ENCODE measurements at regions not wholly inside any gene's neighbourhood (a gene's known extent, or its start where the extent isn't known, plus 50 kb on each side); places are given as distances from the start of the nearest gene placed in this dataset.

DNA sequence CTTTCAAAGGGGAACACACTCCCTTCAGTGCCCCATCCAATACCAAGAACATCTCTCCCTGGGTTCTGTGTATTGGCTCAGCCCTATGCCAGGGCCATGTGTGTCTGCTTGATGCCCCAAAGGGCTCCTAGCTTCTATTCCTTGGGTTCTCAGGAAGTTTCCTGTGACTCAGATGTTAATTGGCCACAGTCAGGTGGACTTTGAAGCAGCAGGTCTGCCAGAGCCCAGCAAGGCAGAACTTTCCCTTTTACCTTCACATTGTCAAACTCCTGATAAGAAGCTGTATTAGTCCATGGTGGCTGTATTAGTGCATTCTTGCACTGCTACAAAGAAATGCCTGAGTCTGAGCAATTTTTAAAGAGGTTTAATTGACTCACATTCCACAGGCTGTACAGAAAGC lies 116.0 kb upstream of the PTPRT start:
- DNase-seq: no peak

DNA sequence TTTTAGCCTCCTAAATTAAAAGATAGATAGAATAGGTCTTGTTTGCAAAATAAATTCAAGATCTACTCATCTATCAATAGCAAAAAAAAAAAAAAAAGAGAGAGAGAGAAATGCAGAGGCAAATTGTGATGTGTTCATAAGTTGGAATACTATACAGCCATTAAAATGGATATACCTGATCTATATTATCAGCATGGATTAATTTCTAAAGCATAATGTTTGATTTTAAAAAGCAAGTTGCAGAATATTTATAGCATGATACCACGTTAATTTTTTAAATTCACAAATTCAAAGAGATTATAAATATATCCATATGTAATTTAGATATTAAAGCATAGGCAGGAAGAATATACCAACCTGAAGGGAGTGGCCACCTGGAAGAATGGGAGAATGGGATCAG lies 114.9 kb upstream of the PTPRT start:
- no peak for DNase-seq

DNA sequence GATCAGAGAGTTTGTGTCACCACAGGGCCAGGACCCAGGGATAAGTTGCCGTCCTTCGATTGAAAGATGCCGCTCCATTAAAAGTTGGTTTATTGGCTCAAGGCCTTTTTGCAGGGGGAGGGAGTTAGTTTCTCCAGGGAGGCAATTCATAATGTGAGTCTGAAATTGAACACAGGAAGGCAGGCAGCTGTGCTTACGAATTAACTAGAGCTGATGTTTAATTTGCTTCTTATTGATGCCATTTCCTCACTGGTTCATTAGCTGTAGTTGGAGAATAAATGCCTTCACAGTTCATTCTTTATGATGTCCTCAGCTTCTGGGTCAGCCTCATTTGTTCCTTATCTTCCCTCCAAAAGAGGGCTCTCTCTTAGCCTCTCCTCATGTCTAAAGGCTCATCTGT lies 113.2 kb upstream of the PTPRT start:
- DNase-seq: no peak

DNA sequence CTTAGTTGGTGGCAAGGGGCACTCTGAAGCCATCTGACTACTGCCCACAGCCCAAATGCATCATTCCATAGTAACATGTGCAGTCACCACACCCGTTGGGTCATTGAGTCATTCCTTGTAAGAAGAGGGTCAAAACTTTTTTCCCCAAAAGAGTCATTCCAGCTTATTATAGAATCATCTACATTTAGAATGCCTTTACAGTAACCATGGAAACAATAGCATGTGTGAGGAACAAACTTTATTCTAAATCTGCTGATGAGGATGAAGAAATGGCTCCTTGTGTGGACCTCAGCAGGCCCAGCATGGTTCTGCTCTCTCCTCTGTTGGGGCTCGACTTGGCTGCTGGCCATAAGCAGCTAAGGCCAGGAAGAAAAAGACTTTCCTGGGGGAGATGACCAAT lies 111.2 kb upstream of the PTPRT start:
- no peak for DNase-seq

DNA sequence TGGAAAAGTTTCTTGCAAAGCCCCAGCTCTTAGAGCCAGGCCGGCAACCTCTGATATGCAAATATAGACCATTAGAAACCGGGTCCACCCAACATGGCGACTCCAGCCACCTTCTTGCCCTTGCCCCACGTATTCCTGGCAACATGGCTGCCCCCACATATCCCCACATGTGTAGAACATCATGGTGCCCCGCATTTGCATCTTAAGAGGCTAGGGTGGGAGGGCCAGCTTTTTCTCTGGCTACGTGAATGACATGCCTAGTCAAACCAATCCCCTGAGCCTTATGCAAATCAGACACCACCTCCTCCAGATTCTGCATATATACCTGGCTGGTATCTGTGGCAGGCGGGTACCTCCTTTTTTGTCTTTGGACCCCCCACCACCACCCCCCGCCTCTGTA lies 106.1 kb upstream of the PTPRT start:
- no peak for DNase-seq

GRCh38 chr20:43295263-43295662 lies 105.6 kb upstream of the PTPRT start:
- no peak for DNase-seq

DNA sequence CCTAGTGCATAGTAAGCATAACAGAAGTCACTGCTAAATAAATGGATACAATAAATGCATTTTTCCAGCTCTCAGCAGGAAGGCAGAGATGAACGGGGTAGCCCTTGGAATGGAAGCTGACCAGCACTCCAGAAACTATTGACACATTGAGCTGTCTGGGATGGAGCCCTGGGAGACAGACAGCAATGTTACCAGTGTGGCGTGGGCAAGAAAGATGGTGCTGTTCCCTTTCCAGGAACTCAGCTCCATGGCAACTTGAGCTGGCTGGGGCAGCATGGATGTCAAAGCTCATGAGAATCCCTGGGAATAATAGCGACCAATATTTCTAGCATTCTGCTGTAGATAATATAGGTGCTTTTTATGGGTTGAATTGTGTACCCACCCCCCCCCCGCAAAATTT lies 104.3 kb upstream of the PTPRT start:
- DNase-seq: no peak

GRCh38 chr20:43293068-43293786 lies 103.5 kb upstream of the PTPRT start:
- no peak for DNase-seq

DNA sequence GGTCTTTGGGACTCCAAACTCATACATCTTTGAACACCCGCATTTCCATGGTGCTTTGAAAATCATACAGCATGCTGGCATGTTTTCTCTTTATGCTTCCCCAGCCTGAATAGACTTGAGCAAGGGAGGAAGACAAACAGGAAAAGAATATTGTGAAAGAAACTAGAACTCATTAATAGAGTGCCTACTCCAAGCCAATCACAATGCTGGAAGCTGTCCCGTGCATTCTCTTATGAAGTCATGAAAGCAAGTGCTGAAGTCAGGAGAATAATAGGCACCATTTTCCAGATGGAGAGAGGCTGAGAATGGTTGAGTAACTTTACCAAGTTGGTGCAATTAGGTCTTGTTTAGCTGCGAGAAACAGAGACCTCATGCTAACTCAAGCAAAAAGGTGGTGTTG lies 102.5 kb upstream of the PTPRT start:
- DNase-seq: no peak

GRCh38 chr20:43287637-43288036 lies 97.9 kb upstream of the PTPRT start:
- DNase-seq: no peak

GRCh38 chr20:43285170-43285569 lies 95.5 kb upstream of the PTPRT start:
- peak; percentile 1 for DNase-seq

DNA sequence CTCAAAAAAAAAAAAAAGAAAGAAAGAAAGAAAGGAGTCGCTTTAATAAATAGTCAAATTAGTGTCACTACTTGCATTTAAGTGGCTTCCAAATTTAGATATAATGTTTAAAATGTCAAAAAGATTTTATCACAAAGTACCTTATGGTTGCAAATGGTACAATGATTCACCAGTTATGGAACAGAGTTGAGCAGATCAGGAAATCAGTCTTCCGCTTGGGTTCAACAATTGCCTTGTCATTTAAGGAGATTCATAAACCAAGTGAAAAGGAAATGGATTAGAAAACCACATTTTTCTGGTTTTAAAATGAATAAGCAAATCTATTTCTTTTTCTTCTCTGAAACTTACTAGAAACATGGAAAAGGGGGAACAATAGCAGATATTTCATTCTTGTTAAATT lies 94.8 kb upstream of the PTPRT start:
- DNase-seq: peak; percentile 17

- no peak for DNase-seq
Measured at GRCh38 chr20:43283126-43283525, 93.4 kb upstream of the PTPRT start.

DNA sequence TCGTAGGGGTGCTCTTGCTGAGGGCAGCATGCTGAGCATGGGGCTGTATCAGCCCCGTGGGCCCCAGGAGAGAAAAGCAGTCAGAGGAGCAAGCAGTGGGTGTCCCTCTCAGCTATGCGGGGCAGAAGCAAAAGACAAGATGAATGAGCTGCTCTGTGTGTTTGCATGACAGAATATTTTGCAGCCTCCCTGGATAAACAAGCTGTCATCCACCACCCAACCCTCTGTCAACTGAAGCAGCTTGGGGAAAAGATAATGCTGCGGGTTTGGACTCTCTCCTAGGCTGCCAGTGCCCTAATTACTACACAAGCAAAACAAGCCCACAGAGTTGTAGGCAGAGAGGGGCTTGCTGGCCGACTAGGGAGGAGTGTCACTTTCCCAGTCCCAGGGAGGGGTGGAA lies 82.3 kb upstream of the PTPRT start:
- DNase-seq: no peak

DNA sequence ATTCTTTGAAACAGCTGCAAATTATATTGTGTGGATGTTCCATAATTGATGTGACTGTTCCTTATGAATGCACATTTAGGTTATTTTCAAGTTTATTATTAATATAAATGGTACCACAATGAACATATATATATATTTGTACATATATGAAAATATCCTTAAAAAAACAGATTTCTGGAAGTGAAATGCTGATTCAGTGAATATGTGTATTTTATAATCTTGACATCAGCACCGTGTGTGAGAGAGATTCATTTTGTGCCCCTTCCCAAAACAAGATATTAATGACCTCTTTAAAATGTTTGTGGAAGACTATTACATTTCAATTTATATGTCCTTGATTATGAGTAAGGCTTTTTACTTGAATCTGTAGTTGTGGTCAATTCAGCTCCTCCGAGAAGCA lies 75.7 kb upstream of the PTPRT start:
- DNase-seq: no peak

DNA sequence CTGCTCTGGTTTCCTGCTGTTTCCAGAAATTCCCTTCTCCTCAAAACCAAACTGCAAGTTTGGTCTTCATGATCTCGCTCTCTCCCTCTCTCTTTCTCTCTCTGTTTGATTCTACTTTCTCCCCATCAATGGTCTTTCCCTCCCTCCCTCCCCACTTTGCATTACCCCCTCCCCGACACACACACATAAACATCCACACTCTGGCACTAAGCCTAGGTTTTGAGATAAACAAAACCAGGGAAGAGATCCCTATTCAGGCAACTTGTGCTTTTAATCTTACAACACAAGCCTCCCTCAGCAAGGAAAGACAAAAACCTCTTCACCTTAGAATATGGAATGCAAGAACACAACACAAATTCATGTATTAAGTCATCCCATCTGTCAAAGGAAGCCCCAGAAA lies 73.5 kb upstream of the PTPRT start:
- DNase-seq: no peak

DNA sequence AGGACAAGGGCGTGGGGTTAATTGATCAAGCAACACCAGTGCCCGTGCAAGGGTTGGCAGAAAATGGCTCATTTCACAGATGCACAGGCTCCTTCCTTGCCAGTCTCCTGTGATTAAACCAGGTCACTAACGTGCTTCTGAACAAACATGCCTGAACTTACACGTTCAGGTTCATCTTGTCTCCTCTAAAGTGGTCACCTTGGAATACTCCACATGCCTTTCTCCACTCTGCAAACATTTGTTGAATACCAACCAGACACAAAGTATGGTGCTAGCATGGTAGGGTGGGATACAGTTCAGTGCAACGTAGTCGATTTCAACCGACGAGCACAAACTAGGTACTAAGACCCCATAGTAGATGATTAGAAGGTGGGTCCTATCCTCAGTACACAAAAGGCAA lies 72.6 kb upstream of the PTPRT start:
- no peak for DNase-seq

GRCh38 chr20:43255877-43256276 lies 66.2 kb upstream of the PTPRT start:
- DNase-seq: no peak

- DNase-seq: no peak
Measured at GRCh38 chr20:43252761-43253160, 63.1 kb upstream of the PTPRT start.

GRCh38 chr20:43248341-43248740 lies 58.6 kb upstream of the PTPRT start:
- no peak for DNase-seq

DNA sequence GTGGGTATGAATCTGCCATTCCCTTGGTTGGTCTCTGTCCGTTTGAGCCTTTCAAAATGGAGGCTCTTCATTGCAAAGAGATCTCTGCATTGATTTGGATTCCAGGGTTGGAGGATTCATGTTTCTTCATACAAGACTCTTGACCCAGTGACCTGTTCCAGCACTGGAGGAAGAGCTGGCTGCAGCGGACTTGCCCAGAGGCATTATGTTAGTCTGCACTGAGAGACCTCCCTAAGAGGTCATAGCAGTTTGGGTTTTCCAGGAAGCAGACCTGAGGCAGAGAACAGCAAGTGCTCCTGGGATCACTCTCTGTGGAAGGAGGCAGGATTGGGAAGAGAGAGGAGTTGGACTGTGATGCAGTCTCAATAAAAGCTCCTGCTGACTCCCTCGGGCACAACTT lies 57.7 kb upstream of the PTPRT start:
- DNase-seq: no peak

GRCh38 chr20:43244647-43245046 lies 54.9 kb upstream of the PTPRT start:
- no peak for DNase-seq

- peak; percentile 4 for DNase-seq
Measured at GRCh38 chr20:43243672-43244269, 54.1 kb upstream of the PTPRT start.

- DNase-seq: no peak
Measured at GRCh38 chr20:43241057-43241702, 51.5 kb upstream of the PTPRT start.

Data from activated CD4-positive, alpha-beta T cell treated with anti-CD3 and anti-CD28 coated beads, Interleukin-10, Interleukin-2, amounts not matched to agents 100 ng/mL and 50 ng/mL, durations not matched to agents 16 hours and 8 hours (primary cell).